ENCODE measurements at regions not wholly inside any gene's neighbourhood (a gene's known extent, or its start where the extent isn't known, plus 50 kb on each side); places are given as distances from the start of the nearest gene placed in this dataset.
"Not testable (repeated sequence)": the region's sequence is repeated elsewhere in the genome, so short reads cannot be mapped to it uniquely, and the experiment has no call there.

GRCh38 chr7:149604521-149604920 is 106.9 kb upstream of the ZNF746 start:
- DNase-seq: no peak

GRCh38 chr7:149600669-149601330 is 103.2 kb upstream of the ZNF746 start:
- not testable (repeated sequence) for DNase-seq

GRCh38 chr7:149599636-149600206 is 102.1 kb upstream of the ZNF746 start:
- no peak for DNase-seq

- peak in 1 of 14 donors; percentile 18 for DNase-seq
These were observed 101.2 kb upstream of the ZNF746 start for GRCh38 chr7:149598721-149599308.

- not testable (repeated sequence) for DNase-seq
These were observed 100.2 kb upstream of the ZNF746 start for GRCh38 chr7:149597789-149598188.

GRCh38 chr7:149595541-149595940 is 97.9 kb upstream of the ZNF746 start:
- peak in 2 of 14 donors; percentile 4 to 79 for DNase-seq

GRCh38 chr7:149595078-149595477 is 97.5 kb upstream of the ZNF746 start:
- no peak for DNase-seq

GRCh38 chr7:149588930-149589329 is 91.3 kb upstream of the ZNF746 start:
- no peak for DNase-seq

GRCh38 chr7:149586646-149587645 is 89.3 kb upstream of the ZNF746 start:
- DNase-seq: no peak

GRCh38 chr7:149584530-149584929 is 86.9 kb upstream of the ZNF746 start:
- no peak for DNase-seq

- DNase-seq: no peak
These were observed 86.4 kb upstream of the ZNF746 start for GRCh38 chr7:149584009-149584408.

- DNase-seq: no peak
These were observed 82.7 kb upstream of the ZNF746 start for GRCh38 chr7:149580328-149580727.

- not testable (repeated sequence) for DNase-seq
These were observed 81.8 kb upstream of the ZNF746 start for GRCh38 chr7:149579365-149579764.

- not testable (repeated sequence) for DNase-seq
These were observed 76.8 kb upstream of the ZNF746 start for GRCh38 chr7:149574428-149574827.

- DNase-seq: no peak
These were observed 75.9 kb upstream of the ZNF746 start for GRCh38 chr7:149573519-149573918.

GRCh38 chr7:149572920-149573319 is 75.3 kb upstream of the ZNF746 start:
- not testable (repeated sequence) for DNase-seq

GRCh38 chr7:149570784-149571183 is 73.2 kb upstream of the ZNF746 start:
- no peak for DNase-seq

- DNase-seq: no peak
These were observed 72.3 kb upstream of the ZNF746 start for GRCh38 chr7:149569726-149570422.

GRCh38 chr7:149569025-149569725 is 71.6 kb upstream of the ZNF746 start:
- DNase-seq: no peak

GRCh38 chr7:149568218-149568617 is 70.6 kb upstream of the ZNF746 start:
- DNase-seq: no peak

- DNase-seq: no peak
These were observed 68.5 kb upstream of the ZNF746 start for GRCh38 chr7:149566103-149566502.

GRCh38 chr7:149565096-149565382 is 67.4 kb upstream of the ZNF746 start:
- DNase-seq: peak in 1 of 14 donors; percentile 29
